Astrocyte of the cerebellum (primary cell): ENCODE measurements at regions not wholly inside any gene's neighbourhood (a gene's known extent, or its start where the extent isn't known, plus 50 kb on each side); places are given as distances from the start of the nearest gene placed in this dataset.

ENCODE experiments used
- DNase-seq: peaks from one replicate; pipeline ENCODE4 v3.0.0-alpha.2; 2011; ENCODE audit warnings: low read depth
- H3K4me3 ChIP-seq: 2 replicates; pipeline ENCODE4 v1.5.1; 2011; ENCODE audit warnings: mild to moderate bottlenecking, low read depth, low read length, moderate library complexity
- in situ Hi-C: cut with HindIII; loops from 2 replicates; pipeline ENCODE4 v1.10.0; 2017; ENCODE audit warnings: low sequenced_read_pairs
- TF ChIP-seq, protein P1 (sequence below): IDR thresholded peaks from 2 replicates; pipeline ENCODE4 v1.5.1; 2012; ENCODE audit warnings: low read length, low read depth, moderate library complexity, mild to moderate bottlenecking; ENCODE audit errors: missing control alignments

DNA sequence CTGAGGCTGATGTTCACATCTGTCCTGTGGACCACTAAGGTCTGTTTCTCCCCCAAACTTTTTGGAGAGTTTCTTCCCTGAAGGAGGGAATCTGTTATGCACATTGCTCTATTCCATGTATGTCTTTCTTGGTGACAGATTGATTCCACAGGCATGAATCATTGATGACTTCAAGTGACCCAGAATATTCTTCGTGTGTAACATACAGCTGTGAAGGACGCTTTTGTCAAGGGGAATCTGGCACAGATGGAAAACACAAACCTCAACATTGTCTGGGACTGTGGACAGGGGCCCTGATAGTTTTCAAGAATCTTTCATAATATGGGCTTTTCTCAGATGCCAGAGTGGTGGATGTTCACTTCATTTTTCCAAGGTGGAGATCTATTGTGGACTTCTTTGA, 223.1 kb upstream of the MAF start:
- in situ Hi-C loops: no loop called here
- TF ChIP-seq, protein P1, sequence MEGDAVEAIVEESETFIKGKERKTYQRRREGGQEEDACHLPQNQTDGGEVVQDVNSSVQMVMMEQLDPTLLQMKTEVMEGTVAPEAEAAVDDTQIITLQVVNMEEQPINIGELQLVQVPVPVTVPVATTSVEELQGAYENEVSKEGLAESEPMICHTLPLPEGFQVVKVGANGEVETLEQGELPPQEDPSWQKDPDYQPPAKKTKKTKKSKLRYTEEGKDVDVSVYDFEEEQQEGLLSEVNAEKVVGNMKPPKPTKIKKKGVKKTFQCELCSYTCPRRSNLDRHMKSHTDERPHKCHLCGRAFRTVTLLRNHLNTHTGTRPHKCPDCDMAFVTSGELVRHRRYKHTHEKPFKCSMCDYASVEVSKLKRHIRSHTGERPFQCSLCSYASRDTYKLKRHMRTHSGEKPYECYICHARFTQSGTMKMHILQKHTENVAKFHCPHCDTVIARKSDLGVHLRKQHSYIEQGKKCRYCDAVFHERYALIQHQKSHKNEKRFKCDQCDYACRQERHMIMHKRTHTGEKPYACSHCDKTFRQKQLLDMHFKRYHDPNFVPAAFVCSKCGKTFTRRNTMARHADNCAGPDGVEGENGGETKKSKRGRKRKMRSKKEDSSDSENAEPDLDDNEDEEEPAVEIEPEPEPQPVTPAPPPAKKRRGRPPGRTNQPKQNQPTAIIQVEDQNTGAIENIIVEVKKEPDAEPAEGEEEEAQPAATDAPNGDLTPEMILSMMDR: no peak
- no peak overlapping the region for H3K4me3 ChIP-seq
- no peak for DNase-seq

DNA sequence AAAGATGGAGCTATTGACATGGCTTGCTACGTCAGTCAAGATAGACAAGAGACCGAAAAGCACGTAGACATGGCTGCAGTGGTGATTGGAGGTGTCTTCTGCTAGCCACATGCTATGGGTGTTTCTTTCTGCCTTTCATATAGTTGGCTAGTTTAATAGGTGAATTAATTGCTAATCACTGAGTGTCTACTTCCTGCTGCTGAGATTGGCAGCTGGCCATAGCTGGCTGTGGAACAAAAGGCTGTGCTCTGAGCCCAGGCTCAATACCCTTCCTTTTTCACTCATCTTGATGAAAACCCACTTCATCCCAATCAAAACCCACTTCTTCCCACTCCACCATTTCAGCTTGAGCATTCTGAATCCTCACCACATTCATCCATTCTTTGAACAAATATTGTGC, 221.4 kb upstream of the MAF start:
- in situ Hi-C loops: no loop called here
- no peak for DNase-seq
- TF ChIP-seq, protein P1: no peak

DNA sequence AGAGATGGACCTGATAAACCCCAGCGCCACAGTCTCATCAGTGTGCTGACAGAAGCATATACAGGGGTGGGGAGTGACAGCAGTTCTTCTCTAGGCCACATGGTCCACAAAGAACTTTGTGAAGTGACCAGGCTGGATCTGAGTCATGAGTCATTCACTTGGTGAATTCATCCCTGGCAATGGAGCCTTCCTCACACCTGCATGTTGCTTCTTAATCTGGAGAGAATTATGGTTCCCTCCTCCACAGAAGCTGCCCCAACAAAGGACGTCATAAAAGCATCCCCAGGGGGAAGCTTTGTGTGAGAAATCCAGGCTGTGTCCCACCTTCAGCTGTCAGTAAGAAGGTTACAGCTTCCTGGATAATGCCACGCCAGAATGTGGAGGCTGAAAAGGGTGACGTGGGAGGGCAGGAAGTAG, 215.6 kb upstream of the MAF start:
- no peak overlapping the region for H3K4me3 ChIP-seq
- in situ Hi-C loops: no loop called here
- TF ChIP-seq, protein P1: no peak
- no peak for DNase-seq

More for the DNA sequence above, 221.4 kb upstream of the MAF start:
- no peak overlapping the region for H3K4me3 ChIP-seq

DNA sequence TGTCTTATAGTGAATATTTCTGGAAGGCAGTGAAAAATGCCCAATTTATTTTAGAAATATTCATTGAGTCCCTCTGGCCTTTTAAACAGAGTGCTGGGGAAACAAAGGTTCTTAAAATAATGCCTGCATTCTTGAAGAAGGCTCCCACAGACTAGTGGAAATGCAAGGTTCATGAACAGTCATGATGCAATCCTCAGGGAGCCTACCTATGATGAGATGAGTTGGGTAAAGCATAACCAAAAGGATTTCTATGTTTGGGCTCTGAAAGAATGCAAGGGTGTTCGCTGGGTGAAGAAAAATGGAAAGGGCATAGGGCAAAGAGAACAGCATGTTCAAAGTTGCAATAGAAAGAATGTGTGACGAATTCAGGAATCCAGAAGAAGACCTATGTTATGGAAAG, 214.5 kb upstream of the MAF start:
- in situ Hi-C loops: no loop called here
- TF ChIP-seq, protein P1: no peak
- DNase-seq: no peak
- H3K4me3 ChIP-seq: no peak overlapping the region

DNA sequence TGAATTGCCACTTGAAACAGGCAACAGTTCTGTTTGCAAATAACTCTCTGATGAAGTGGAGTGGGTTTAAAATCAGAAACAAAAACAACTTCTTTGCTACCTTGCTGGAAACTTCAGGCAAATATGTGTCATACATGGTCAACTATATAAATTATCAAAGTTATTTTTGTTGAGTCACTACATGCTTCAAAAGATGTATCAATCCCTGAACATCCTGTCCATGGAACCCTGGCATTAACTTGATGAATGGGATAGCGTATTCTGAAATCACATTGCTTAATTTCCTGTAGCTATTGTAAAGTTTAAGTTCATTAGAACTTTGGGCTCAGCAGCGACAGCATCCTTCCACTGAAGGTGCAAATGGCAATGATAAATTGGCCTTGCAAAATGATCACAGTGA, 213.6 kb upstream of the MAF start:
- in situ Hi-C loops: no loop called here
- DNase-seq: no peak
- H3K4me3 ChIP-seq: no peak overlapping the region
- TF ChIP-seq, protein P1: no peak

DNA sequence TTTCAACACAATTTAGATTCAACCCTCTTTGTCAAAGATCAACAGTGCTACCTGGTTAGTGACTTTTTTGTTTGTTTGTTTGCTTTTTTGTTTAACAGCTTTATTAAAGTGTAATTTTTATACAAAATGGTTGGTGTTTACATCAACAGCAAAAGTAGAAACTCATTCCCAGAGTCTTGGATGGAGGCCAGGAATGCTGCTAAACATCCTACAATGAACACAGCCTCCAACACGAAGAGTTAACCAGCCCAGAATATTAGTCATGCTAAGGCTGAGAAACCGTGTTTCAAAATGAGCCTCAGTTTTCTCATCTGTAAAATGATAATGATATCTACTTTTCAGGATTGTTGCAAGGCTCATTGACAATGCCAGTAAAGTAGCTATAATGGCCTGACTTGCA, 211.0 kb upstream of the MAF start:
- TF ChIP-seq, protein P1: no peak
- DNase-seq: no peak
- in situ Hi-C loops: no loop called here
- H3K4me3 ChIP-seq: no peak overlapping the region

DNA sequence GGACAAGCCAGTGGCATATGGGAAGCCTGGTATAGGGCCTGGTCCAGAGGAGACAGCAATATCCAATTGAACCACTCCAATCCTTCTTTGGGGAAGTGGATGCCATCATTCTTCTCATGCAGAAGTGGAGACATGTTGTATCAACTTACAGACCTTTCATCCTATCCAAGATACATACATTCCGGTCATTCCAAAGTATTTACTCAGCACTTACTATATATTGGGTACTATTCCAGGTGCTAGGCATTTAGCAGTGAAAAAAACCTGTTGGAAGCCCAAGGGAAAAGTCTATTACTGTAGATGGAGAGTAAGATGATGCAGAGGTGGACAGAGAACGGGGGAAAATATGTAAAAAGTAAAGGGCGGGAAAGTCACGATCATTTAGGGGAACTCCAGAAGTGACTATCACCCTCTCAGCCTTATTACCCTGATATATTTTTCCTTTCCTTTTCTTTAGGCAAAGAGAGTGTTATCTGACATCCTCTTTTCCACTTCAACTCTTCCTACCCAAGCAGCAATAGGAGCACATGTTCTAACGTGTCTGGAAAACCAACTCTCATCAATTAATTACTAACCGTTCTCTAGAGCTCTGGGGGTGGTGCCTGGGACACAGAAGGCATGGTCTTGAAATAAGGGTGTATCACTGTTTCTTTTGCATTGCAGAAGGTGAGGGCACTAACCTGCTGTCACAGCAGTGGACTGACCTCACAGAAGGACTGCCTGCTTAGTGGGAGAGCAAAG, 210.1 kb upstream of the MAF start:
- no peak for DNase-seq
- H3K4me3 ChIP-seq: no peak overlapping the region
- TF ChIP-seq, protein P1: no peak
- in situ Hi-C loops: no loop called here
